Prostate gland (tissue), 2 donors: ENCODE measurements at regions not wholly inside any gene's neighbourhood (a gene's known extent, or its start where the extent isn't known, plus 50 kb on each side); places are given as distances from the start of the nearest gene placed in this dataset.

Experiments used
- POLR2A ChIP-seq: fragments of 450-650 bp; IDR thresholded peaks from one replicate; pipeline ENCODE4 v1.6.1; 2016; ENCODE audit warnings: antibody characterized with exemption, mild to moderate bottlenecking
- POLR2AphosphoS5 ChIP-seq: sonication (generic); formaldehyde crosslinking; IDR thresholded peaks from one replicate; pipeline ENCODE4 v1.6.1; 2017; ENCODE audit warnings: antibody characterized with exemption
- TF ChIP-seq, protein P1 (sequence below), 4 experiments: fragments of 200-600 bp in 2 of 4; fragments of 450-650 bp in 2 of 4; sonication (generic) in 2 of 4; IDR thresholded peaks; 1 replicate in 3 of 4; 2 replicates in 1 of 4; pipeline ENCODE4 v1.5.1; 2016 to 2019; ENCODE audit warnings: antibody characterized with exemption in 4 of 4, mild to moderate bottlenecking in 2 of 4, moderate library complexity in 2 of 4

DNA sequence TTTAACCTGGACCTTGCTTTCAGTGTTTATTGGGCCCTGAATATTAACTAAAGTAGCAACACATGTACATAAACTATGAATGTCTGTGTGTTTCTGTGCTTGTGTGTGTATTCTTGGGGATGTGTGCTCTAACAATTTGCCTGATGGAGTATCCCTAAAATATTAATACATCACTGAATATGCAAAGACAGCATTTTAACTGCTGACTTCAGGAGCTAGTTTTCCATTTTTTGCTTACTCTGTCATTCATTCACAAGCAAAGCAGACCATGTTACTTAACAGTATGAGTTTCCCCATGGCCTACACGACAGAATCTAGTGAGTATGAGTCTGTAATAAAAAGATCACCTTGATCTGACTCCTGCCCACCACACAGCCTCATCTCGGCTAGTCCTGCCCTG lies 402.8 kb downstream of the BCAT1 start:
- TF ChIP-seq POLR2AphosphoS5 (no peak), POLR2A (no peak)
- TF ChIP-seq, protein P1, sequence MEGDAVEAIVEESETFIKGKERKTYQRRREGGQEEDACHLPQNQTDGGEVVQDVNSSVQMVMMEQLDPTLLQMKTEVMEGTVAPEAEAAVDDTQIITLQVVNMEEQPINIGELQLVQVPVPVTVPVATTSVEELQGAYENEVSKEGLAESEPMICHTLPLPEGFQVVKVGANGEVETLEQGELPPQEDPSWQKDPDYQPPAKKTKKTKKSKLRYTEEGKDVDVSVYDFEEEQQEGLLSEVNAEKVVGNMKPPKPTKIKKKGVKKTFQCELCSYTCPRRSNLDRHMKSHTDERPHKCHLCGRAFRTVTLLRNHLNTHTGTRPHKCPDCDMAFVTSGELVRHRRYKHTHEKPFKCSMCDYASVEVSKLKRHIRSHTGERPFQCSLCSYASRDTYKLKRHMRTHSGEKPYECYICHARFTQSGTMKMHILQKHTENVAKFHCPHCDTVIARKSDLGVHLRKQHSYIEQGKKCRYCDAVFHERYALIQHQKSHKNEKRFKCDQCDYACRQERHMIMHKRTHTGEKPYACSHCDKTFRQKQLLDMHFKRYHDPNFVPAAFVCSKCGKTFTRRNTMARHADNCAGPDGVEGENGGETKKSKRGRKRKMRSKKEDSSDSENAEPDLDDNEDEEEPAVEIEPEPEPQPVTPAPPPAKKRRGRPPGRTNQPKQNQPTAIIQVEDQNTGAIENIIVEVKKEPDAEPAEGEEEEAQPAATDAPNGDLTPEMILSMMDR (IDR thresholded peaks at IDR 0.05) = no peak
